ENCODE measurements at regions not wholly inside any gene's neighbourhood (a gene's known extent, or its start where the extent isn't known, plus 50 kb on each side); places are given as distances from the start of the nearest gene placed in this dataset.
"Not testable (repeated sequence)": the region's sequence is repeated elsewhere in the genome, so short reads cannot be mapped to it uniquely, and the experiment has no call there.

GRCh38 chr12:131511803-131512561 lies 198.9 kb upstream of the SFSWAP start:
- intact Hi-C loops (cut with DNase I): no loop called here
- DNase-seq (ENCODE audit: low spot score): no peak

- intact Hi-C loops (cut with DNase I): no loop called here
- DNase-seq (ENCODE audit: low spot score): no peak
Measured at GRCh38 chr12:131513606-131514005, 197.3 kb upstream of the SFSWAP start.

GRCh38 chr12:131520553-131520952 lies 190.3 kb upstream of the SFSWAP start:
- intact Hi-C loops (cut with DNase I): loop anchor here in 1 of 2 donors (2.0 to 5.0 kb wide), 2 partner anchors 240 to 1208 kb away; no protein-coding TSS in a partner anchor
- DNase-seq (ENCODE audit: low spot score): not testable (repeated sequence)

GRCh38 chr12:131521326-131521725 lies 189.6 kb upstream of the SFSWAP start:
- DNase-seq (ENCODE audit: low spot score): no peak
- intact Hi-C loops (cut with DNase I): loop anchor here in 1 of 2 donors (2.0 to 5.0 kb wide), 2 partner anchors 241 to 1209 kb away; no protein-coding TSS in a partner anchor

GRCh38 chr12:131525795-131526508 lies 184.9 kb upstream of the SFSWAP start:
- no peak for DNase-seq (ENCODE audit: low spot score)
- intact Hi-C loops (cut with DNase I): no loop called here

GRCh38 chr12:131527092-131527491 lies 183.8 kb upstream of the SFSWAP start:
- DNase-seq (ENCODE audit: low spot score): no peak
- intact Hi-C loops (cut with DNase I): no loop called here

GRCh38 chr12:131527736-131528135 lies 183.2 kb upstream of the SFSWAP start:
- DNase-seq (ENCODE audit: low spot score): no peak
- intact Hi-C loops (cut with DNase I): no loop called here

- intact Hi-C loops (cut with DNase I): no loop called here
- no peak for DNase-seq (ENCODE audit: low spot score)
Measured at GRCh38 chr12:131528144-131528543, 182.7 kb upstream of the SFSWAP start.

GRCh38 chr12:131528667-131529066 lies 182.2 kb upstream of the SFSWAP start:
- no peak for DNase-seq (ENCODE audit: low spot score)
- intact Hi-C loops (cut with DNase I): no loop called here

GRCh38 chr12:131529196-131530040 lies 181.5 kb upstream of the SFSWAP start:
- DNase-seq (ENCODE audit: low spot score): no peak
- intact Hi-C loops (cut with DNase I): no loop called here

GRCh38 chr12:131530041-131530332 lies 180.9 kb upstream of the SFSWAP start:
- intact Hi-C loops (cut with DNase I): no loop called here
- DNase-seq (ENCODE audit: low spot score): no peak

GRCh38 chr12:131530422-131530821 lies 180.5 kb upstream of the SFSWAP start:
- no peak for DNase-seq (ENCODE audit: low spot score)
- intact Hi-C loops (cut with DNase I): no loop called here

GRCh38 chr12:131533139-131533538 lies 177.8 kb upstream of the SFSWAP start:
- intact Hi-C loops (cut with DNase I): no loop called here
- DNase-seq (ENCODE audit: low spot score): no peak

- intact Hi-C loops (cut with DNase I): no loop called here
- no peak for DNase-seq (ENCODE audit: low spot score)
Measured at GRCh38 chr12:131535779-131536178, 175.1 kb upstream of the SFSWAP start.

GRCh38 chr12:131536337-131536736 lies 174.6 kb upstream of the SFSWAP start:
- intact Hi-C loops (cut with DNase I): no loop called here
- no peak for DNase-seq (ENCODE audit: low spot score)

- intact Hi-C loops (cut with DNase I): no loop called here
- no peak for DNase-seq (ENCODE audit: low spot score)
Measured at GRCh38 chr12:131536766-131537165, 174.1 kb upstream of the SFSWAP start.

GRCh38 chr12:131537267-131537958 lies 173.5 kb upstream of the SFSWAP start:
- intact Hi-C loops (cut with DNase I): no loop called here
- DNase-seq (ENCODE audit: low spot score): no peak

GRCh38 chr12:131539381-131539780 lies 171.5 kb upstream of the SFSWAP start:
- DNase-seq (ENCODE audit: low spot score): no peak
- intact Hi-C loops (cut with DNase I): no loop called here

GRCh38 chr12:131540138-131540623 lies 170.7 kb upstream of the SFSWAP start:
- intact Hi-C loops (cut with DNase I): no loop called here
- DNase-seq (ENCODE audit: low spot score): no peak

Data from posterior vena cava (tissue), 2 donors.